Erythroblast (primary cell): ENCODE measurements at regions not wholly inside any gene's neighbourhood (a gene's known extent, or its start where the extent isn't known, plus 50 kb on each side); places are given as distances from the start of the nearest gene placed in this dataset.

Source experiments
- GATA1 ChIP-seq: IDR thresholded peaks from 2 replicates; pipeline ENCODE4 v1.6.1; 2011; ENCODE audit warnings: low read depth, mild to moderate bottlenecking, control low read depth, low read length, moderate library complexity
- POLR2A ChIP-seq: IDR thresholded peaks from 2 replicates; pipeline ENCODE4 v1.6.1; 2011; ENCODE audit warnings: mild to moderate bottlenecking, low read length

- no peak for TF ChIP-seq POLR2A
- no peak for TF ChIP-seq GATA1
Observed at GRCh38 chr7:21336743-21337142, 91.1 kb upstream of the SP4 start.
